Ovary (tissue), 3 donors: ENCODE measurements at regions not wholly inside any gene's neighbourhood (a gene's known extent, or its start where the extent isn't known, plus 50 kb on each side); places are given as distances from the start of the nearest gene placed in this dataset.

Experiments
- CTCF ChIP-seq, 3 donors: fragments of 450-650 bp in 2 of 3; fragments of 200-600 bp in 1 of 3; IDR thresholded peaks; one replicate each; pipeline versions ENCODE4 v1.5.1 to v1.8.0; 2016 to 2022; ENCODE audit warnings: antibody characterized with exemption in 3 of 3, mild to moderate bottlenecking in 1 of 3
- POLR2A ChIP-seq: fragments of 450-650 bp; IDR thresholded peaks from one replicate; pipeline ENCODE4 v1.6.1; 2017; ENCODE audit warnings: antibody characterized with exemption, mild to moderate bottlenecking, moderate library complexity
- donor health status: DM: no; HTN: no; CAD: no.

- no peak for TF ChIP-seq CTCF (IDR thresholded peaks at IDR 0.05)
- TF ChIP-seq POLR2A: no peak
These were observed 193.3 kb downstream of the USP12 start for GRCh38 chr13:26978081-26978860.
